HCT116 (cell line): ENCODE measurements at regions not wholly inside any gene's neighbourhood (a gene's known extent, or its start where the extent isn't known, plus 50 kb on each side); places are given as distances from the start of the nearest gene placed in this dataset.

ENCODE experiments used
- ATAC-seq: fragments of 200-7000 bp; cut with Tn5 transposase; 2 replicates; pipeline ENCODE4 v1.9.1; 2020; ENCODE audit warnings: mild to moderate bottlenecking, moderate library complexity
- BruUV-seq: library from RNA; stranded (reverse); fragments of 400-500 nt; replicated peaks from 2 replicates; lab custom pipeline; 2021; lab: Mats Ljungman, UMichigan
- CTCF ChIA-PET: fragments of 300-600 bp; sonication (Branson Sonifier 250); formaldehyde crosslinking; loops from one replicate; lab custom pipeline; 2021; ENCODE audit warnings: antibody characterized with exemption; lab: Charles Lee
- POLR2A ChIA-PET: fragments of 300-600, 350-600 bp; sonication (Branson Sonifier 250); formaldehyde crosslinking; loops from one replicate; lab custom pipeline; 2021; ENCODE audit warnings: antibody characterized with exemption; lab: Charles Lee
- RAD21 ChIA-PET, 2 experiments: fragments of 300-600 bp; sonication (Branson Sonifier 250); formaldehyde crosslinking; loops; one replicate each; lab custom pipeline; 2023; ENCODE audit warnings: low total read pairs in 2 of 2; ENCODE audit not compliant: uncharacterized antibody in 2 of 2, unreplicated experiment in 2 of 2, low non-redundant PET in 1 of 2; lab: Charles Lee
- DNase-seq: peaks from one replicate; pipeline ENCODE4 v3.0.0-alpha.2; 2010; ENCODE audit warnings: low read depth, low spot score
- H2AFZ ChIP-seq: fragments of 200-600 bp; shearing (Covaris generic), sonication (generic); 2 replicates; pipeline ENCODE4 v1.6.1; 2017; ENCODE audit warnings: low read depth, mixed run types, mixed read lengths, antibody characterized with exemption, low read length; ENCODE audit not compliant: poor library complexity, severe bottlenecking
- H3K27ac ChIP-seq: 2 replicates; pipeline ENCODE4 v1.5.1; 2012; ENCODE audit warnings: low read depth, low read length
- H3K27me3 ChIP-seq: fragments of 200-600 bp; sonication (generic); 2 replicates; pipeline ENCODE4 v1.6.1; 2016; ENCODE audit warnings: mixed run types, low read length, mixed read lengths; ENCODE audit not compliant: insufficient read depth
- H3K36me3 ChIP-seq, 2 experiments: fragments of 200-500 bp in 1 of 2; fragments of 200-600 bp in 1 of 2; sonication (Bioruptor generic) in 1 of 2; sonication (generic) in 1 of 2; 2 replicates each; pipeline versions ENCODE4 v1.5.1 to v1.6.1; 2014 to 2016; ENCODE audit warnings: low read length in 2 of 2, inconsistent platforms in 1 of 2, mixed read lengths in 1 of 2, mixed run types in 1 of 2; ENCODE audit not compliant: insufficient read depth in 2 of 2, control insufficient read depth in 1 of 2
- H3K4me1 ChIP-seq, 2 experiments: fragments of 200-600 bp in 1 of 2; sonication (generic) in 1 of 2; 2 replicates each; pipeline versions ENCODE4 v1.5.1 to v1.6.1; 2012 to 2017; ENCODE audit warnings: low read length in 2 of 2, inconsistent platforms in 1 of 2, mild to moderate bottlenecking in 1 of 2, mixed read lengths in 1 of 2, mixed run types in 1 of 2, moderate library complexity in 1 of 2; ENCODE audit not compliant: insufficient read depth in 2 of 2, control insufficient read depth in 1 of 2
- H3K4me2 ChIP-seq: fragments of 200-600 bp; sonication (generic); 2 replicates; pipeline ENCODE4 v1.6.1; 2017; ENCODE audit warnings: mixed run types, low read length, mixed read lengths
- H3K4me3 ChIP-seq, 2 experiments: fragments of 200-600 bp in 1 of 2; sonication (generic) in 1 of 2; replicated peaks in 1 of 2; 2 replicates each; pipeline ENCODE4 v1.5.1; 2011 to 2016; ENCODE audit warnings: low read length in 2 of 2, control low read depth in 1 of 2, low read depth in 1 of 2, mild to moderate bottlenecking in 1 of 2, mixed read lengths in 1 of 2, mixed run types in 1 of 2
- H3K79me2 ChIP-seq: fragments of 200-600 bp; sonication (generic); 2 replicates; pipeline ENCODE4 v1.6.1; 2017; ENCODE audit warnings: mild to moderate bottlenecking, mixed run types, low read length, moderate library complexity, mixed read lengths; ENCODE audit not compliant: insufficient read depth
- H3K9ac ChIP-seq: fragments of 200-600 bp; sonication (generic); 2 replicates; pipeline ENCODE4 v1.6.1; 2016; ENCODE audit warnings: low read length, mixed read lengths
- H3K9me2 ChIP-seq: fragments of 200-600 bp; sonication (generic), shearing (Covaris generic); 2 replicates; pipeline ENCODE4 v1.6.1; 2017; ENCODE audit warnings: mixed run types, mild to moderate bottlenecking, moderate library complexity; ENCODE audit not compliant: insufficient read depth
- H3K9me3 ChIP-seq, 2 experiments: fragments of 200-500 bp in 1 of 2; fragments of 200-600 bp in 1 of 2; sonication (Bioruptor generic) in 1 of 2; sonication (generic) in 1 of 2; 2 replicates each; pipeline ENCODE4 v1.6.1; 2014 to 2017; ENCODE audit warnings: low read length in 2 of 2, mixed read lengths in 2 of 2, inconsistent platforms in 1 of 2, low read depth in 1 of 2, mild to moderate bottlenecking in 1 of 2, mixed run types in 1 of 2, moderate library complexity in 1 of 2; ENCODE audit not compliant: control insufficient read depth in 1 of 2, insufficient read depth in 1 of 2
- H4K20me1 ChIP-seq: fragments of 200-600 bp; sonication (generic), shearing (Covaris generic); 2 replicates; pipeline ENCODE4 v1.6.1; 2017; ENCODE audit warnings: mixed run types, mild to moderate bottlenecking, moderate library complexity; ENCODE audit not compliant: insufficient read depth
- CBX3 ChIP-seq: IDR thresholded peaks from 2 replicates; pipeline ENCODE4 v1.6.1; 2012; ENCODE audit warnings: low read depth
- ELF1 ChIP-seq: IDR thresholded peaks from 2 replicates; pipeline ENCODE4 v1.6.1; 2012; ENCODE audit warnings: low read depth, borderline replicate concordance
- EZH2 ChIP-seq: fragments of 200-600 bp; sonication (generic); IDR thresholded peaks from 2 replicates; pipeline ENCODE4 v1.6.1; 2017; ENCODE audit warnings: antibody characterized with exemption, mixed run types
- EZH2phosphoT487 ChIP-seq: fragments of 200-600 bp; IDR thresholded peaks from 2 replicates; pipeline ENCODE4 v1.6.1; 2018; ENCODE audit warnings: antibody characterized with exemption, borderline replicate concordance
- FOSL1 ChIP-seq: IDR thresholded peaks from 2 replicates; pipeline ENCODE4 v1.6.1; 2012; ENCODE audit warnings: low read depth
- JUND ChIP-seq: IDR thresholded peaks from 2 replicates; pipeline ENCODE4 v1.6.1; 2012
- POLR2A ChIP-seq: IDR thresholded peaks from 2 replicates; pipeline ENCODE4 v1.7.0; 2011; ENCODE audit warnings: borderline replicate concordance; ENCODE audit not compliant: insufficient read depth, insufficient read length; ENCODE audit errors: extremely low read depth
- POLR2AphosphoS5 ChIP-seq: IDR thresholded peaks from 2 replicates; pipeline ENCODE4 v1.6.1; 2011; ENCODE audit warnings: mild to moderate bottlenecking, low read depth, low read length, moderate library complexity
- RAD21 ChIP-seq: IDR thresholded peaks from 2 replicates; pipeline ENCODE4 v1.6.1; 2012; ENCODE audit warnings: low read depth, mild to moderate bottlenecking
- REST ChIP-seq: IDR thresholded peaks from 2 replicates; pipeline ENCODE4 v1.6.1; 2012; ENCODE audit warnings: low read depth
- SIN3A ChIP-seq: IDR thresholded peaks from 2 replicates; pipeline ENCODE4 v1.6.1; 2012; ENCODE audit warnings: low read depth
- SP1 ChIP-seq: IDR thresholded peaks from 2 replicates; pipeline ENCODE4 v1.6.1; 2012; ENCODE audit warnings: low read depth
- SRF ChIP-seq: IDR thresholded peaks from 2 replicates; pipeline ENCODE4 v1.6.1; 2012; ENCODE audit warnings: low read depth
- YY1 ChIP-seq: IDR thresholded peaks from 2 replicates; pipeline ENCODE4 v1.6.1; 2011; ENCODE audit warnings: low read length, low read depth, moderate library complexity, mild to moderate bottlenecking; ENCODE audit not compliant: insufficient replicate concordance; ENCODE audit errors: extremely low read depth
- intact Hi-C: fragments of 100-400 bp; cut with micrococcal nuclease; formaldehyde crosslinking; loops from 2 replicates; pipeline ENCODE4 v1.10.0; 2022
- TF ChIP-seq, protein P1 (sequence below), 3 experiments: fragments of 200-600 bp in 1 of 3; sonication (generic) in 1 of 3; IDR thresholded peaks in 2 of 3; conservative IDR thresholded peaks in 1 of 3; 2 replicates each; pipeline ENCODE4 v1.5.1; 2012 to 2017; ENCODE audit warnings: low read depth in 2 of 3, low read length in 2 of 3, antibody characterized with exemption in 1 of 3, borderline replicate concordance in 1 of 3, control low read depth in 1 of 3, mild to moderate bottlenecking in 1 of 3, mixed read lengths in 1 of 3, mixed run types in 1 of 3, moderate library complexity in 1 of 3; ENCODE audit not compliant: insufficient read depth in 1 of 3
- TF ChIP-seq, protein P2 (sequence below): IDR thresholded peaks from 2 replicates; pipeline ENCODE4 v1.6.1; 2012

DNA sequence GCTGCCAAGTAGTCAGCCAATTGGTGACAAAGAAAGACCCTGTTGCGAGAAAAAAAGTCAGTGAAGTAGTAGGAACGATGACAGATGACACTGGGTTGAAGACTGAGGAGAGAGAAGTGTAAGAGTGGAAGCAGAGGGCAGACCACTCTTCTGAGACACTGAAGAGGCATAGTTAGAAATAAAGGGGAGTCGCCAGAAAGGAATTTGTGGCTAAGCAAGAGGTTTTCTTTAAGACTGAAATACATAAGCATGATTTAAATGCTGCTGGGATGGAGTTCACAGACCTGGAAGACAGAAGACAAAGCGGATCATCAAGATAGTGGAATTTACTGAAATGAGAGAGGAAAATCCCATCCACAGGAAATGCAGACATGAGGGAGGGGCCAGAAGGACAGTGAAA, 56.2 kb upstream of the USPL1 start (continued):
- TF ChIP-seq POLR2A (no peak), JUND (no peak), EZH2 (no peak)

- no peak overlapping the region for H3K4me2 ChIP-seq
- H3K79me2 ChIP-seq = no peaks in the 10 kb centered on the region
- CTCF ChIA-PET = interaction anchor here (0.7 kb wide), 1 partner anchor 16 kb away, joined by 3 read pairs; no protein-coding TSS in a partner anchor
- H3K9me3 ChIP-seq = no peaks in the 10 kb centered on the region
- no peak for TF ChIP-seq CBX3
- no peak for TF ChIP-seq SRF
- no peak for TF ChIP-seq SP1
- no peak for TF ChIP-seq POLR2AphosphoS5
- TF ChIP-seq REST = no peak
- TF ChIP-seq POLR2A = no peak
- TF ChIP-seq FOSL1 = no peak
- no peak for TF ChIP-seq YY1
- TF ChIP-seq EZH2phosphoT487 = no peak
- TF ChIP-seq, protein P1, sequence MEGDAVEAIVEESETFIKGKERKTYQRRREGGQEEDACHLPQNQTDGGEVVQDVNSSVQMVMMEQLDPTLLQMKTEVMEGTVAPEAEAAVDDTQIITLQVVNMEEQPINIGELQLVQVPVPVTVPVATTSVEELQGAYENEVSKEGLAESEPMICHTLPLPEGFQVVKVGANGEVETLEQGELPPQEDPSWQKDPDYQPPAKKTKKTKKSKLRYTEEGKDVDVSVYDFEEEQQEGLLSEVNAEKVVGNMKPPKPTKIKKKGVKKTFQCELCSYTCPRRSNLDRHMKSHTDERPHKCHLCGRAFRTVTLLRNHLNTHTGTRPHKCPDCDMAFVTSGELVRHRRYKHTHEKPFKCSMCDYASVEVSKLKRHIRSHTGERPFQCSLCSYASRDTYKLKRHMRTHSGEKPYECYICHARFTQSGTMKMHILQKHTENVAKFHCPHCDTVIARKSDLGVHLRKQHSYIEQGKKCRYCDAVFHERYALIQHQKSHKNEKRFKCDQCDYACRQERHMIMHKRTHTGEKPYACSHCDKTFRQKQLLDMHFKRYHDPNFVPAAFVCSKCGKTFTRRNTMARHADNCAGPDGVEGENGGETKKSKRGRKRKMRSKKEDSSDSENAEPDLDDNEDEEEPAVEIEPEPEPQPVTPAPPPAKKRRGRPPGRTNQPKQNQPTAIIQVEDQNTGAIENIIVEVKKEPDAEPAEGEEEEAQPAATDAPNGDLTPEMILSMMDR (IDR thresholded peaks at IDR 0.05 in 2 of 3, conservative IDR thresholded peaks at IDR 0.05 in 1 of 3; ENCODE audit: borderline replicate concordance in 1 of 3, insufficient read depth in 1 of 3, low read depth in 2 of 3, low read length in 2 of 3) = no peak
- TF ChIP-seq RAD21 = no peak
- no peak for TF ChIP-seq SIN3A
- no peak for TF ChIP-seq JUND
- TF ChIP-seq, protein P2, sequence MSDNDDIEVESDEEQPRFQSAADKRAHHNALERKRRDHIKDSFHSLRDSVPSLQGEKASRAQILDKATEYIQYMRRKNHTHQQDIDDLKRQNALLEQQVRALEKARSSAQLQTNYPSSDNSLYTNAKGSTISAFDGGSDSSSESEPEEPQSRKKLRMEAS = no peak
- no peak for TF ChIP-seq EZH2
- no peak for TF ChIP-seq ELF1
- POLR2A ChIA-PET = no interaction called here
- no peak overlapping the region for H3K27ac ChIP-seq
- H3K4me1 ChIP-seq = peaks cover under 1 to 3% of the 10 kb centered on the region in 2 experiments; a peak in 3 of 4 replicates
- RAD21 ChIA-PET = no interaction called here
- H3K4me3 ChIP-seq = no peak overlapping the region
- H3K9ac ChIP-seq = no peak overlapping the region
- ATAC-seq = no peak
- no peak for DNase-seq
- intact Hi-C loops = no loop called here
- BruUV-seq = no TSS peak
- H3K36me3 ChIP-seq = no peaks in the 10 kb centered on the region
- no peaks in the 10 kb centered on the region for H4K20me1 ChIP-seq
- no peaks in the 10 kb centered on the region for H3K27me3 ChIP-seq
- H3K9me2 ChIP-seq = no peaks in the 10 kb centered on the region
- H2AFZ ChIP-seq = no peak overlapping the region
These were observed 53.2 kb upstream of the USPL1 start for GRCh38 chr13:30564489-30564888.
